Esophagus squamous epithelium (tissue), 4 donors: ENCODE measurements at regions not wholly inside any gene's neighbourhood (a gene's known extent, or its start where the extent isn't known, plus 50 kb on each side); places are given as distances from the start of the nearest gene placed in this dataset.

Experiments used
- CTCF ChIP-seq, 6 experiments: fragments of 450-650 bp in 4 of 6; fragments of 200-600 bp in 2 of 6; sonication (generic) in 2 of 6; IDR thresholded peaks; one replicate each; pipeline ENCODE4 v1.5.1; 2016 to 2019; ENCODE audit warnings: antibody characterized with exemption in 6 of 6, mild to moderate bottlenecking in 4 of 6, moderate library complexity in 4 of 6
- POLR2A ChIP-seq, 4 donors: fragments of 450-650 bp; IDR thresholded peaks; one replicate each; pipeline ENCODE4 v1.6.1; 2017; ENCODE audit warnings: antibody characterized with exemption in 4 of 4, mild to moderate bottlenecking in 4 of 4, moderate library complexity in 3 of 4

- TF ChIP-seq POLR2A (IDR thresholded peaks at IDR 0.05), result no peak
- TF ChIP-seq CTCF (IDR thresholded peaks at IDR 0.05), result no peak
These were observed 107.1 kb upstream of the THSD7B start for GRCh38 chr2:136658201-136658600.
